Thyroid gland (tissue), 4 donors: ENCODE measurements at regions not wholly inside any gene's neighbourhood (a gene's known extent, or its start where the extent isn't known, plus 50 kb on each side); places are given as distances from the start of the nearest gene placed in this dataset.

Source experiments
- CTCF ChIP-seq, 6 experiments: fragments of 200-600 bp in 3 of 6; fragments of 450-650 bp in 3 of 6; sonication (generic) in 3 of 6; IDR thresholded peaks; one replicate each; pipeline ENCODE4 v1.5.1; 2016 to 2019; ENCODE audit warnings: antibody characterized with exemption in 6 of 6, mild to moderate bottlenecking in 2 of 6, inconsistent platforms in 1 of 6, moderate library complexity in 1 of 6
- POLR2A ChIP-seq, 2 donors: fragments of 450-650 bp; IDR thresholded peaks; one replicate each; pipeline ENCODE4 v1.6.1; 2017; ENCODE audit warnings: antibody characterized with exemption in 2 of 2, mild to moderate bottlenecking in 2 of 2, moderate library complexity in 1 of 2

GRCh38 chr15:39135989-39136388 is 444.9 kb upstream of the THBS1 start:
- TF ChIP-seq POLR2A (IDR thresholded peaks at IDR 0.05): no peak
- TF ChIP-seq CTCF (IDR thresholded peaks at IDR 0.05): no peak
